ENCODE measurements at regions not wholly inside any gene's neighbourhood (a gene's known extent, or its start where the extent isn't known, plus 50 kb on each side); places are given as distances from the start of the nearest gene placed in this dataset.

GRCh38 chr5:4420681-4421080 is 719.4 kb upstream of the ADAMTS16 start:
- no peak for DNase-seq (ENCODE audit: extremely low read depth, low read depth)

GRCh38 chr5:4422247-4422646 is 717.9 kb upstream of the ADAMTS16 start:
- no peak for DNase-seq (ENCODE audit: extremely low read depth, low read depth)

- DNase-seq (ENCODE audit: extremely low read depth, low read depth) = no peak
Observed at GRCh38 chr5:4424895-4425294, 715.2 kb upstream of the ADAMTS16 start.

GRCh38 chr5:4440536-4440935 is 699.6 kb upstream of the ADAMTS16 start:
- no peak for DNase-seq (ENCODE audit: extremely low read depth, low read depth)

- no peak for DNase-seq (ENCODE audit: extremely low read depth, low read depth)
Observed at GRCh38 chr5:4442221-4442620, 697.9 kb upstream of the ADAMTS16 start.

- no peak for DNase-seq (ENCODE audit: extremely low read depth, low read depth)
Observed at GRCh38 chr5:4447657-4448056, 692.5 kb upstream of the ADAMTS16 start.

- DNase-seq (ENCODE audit: extremely low read depth, low read depth) = no peak
Observed at GRCh38 chr5:4453655-4454054, 686.5 kb upstream of the ADAMTS16 start.

GRCh38 chr5:4479426-4479825 is 660.7 kb upstream of the ADAMTS16 start:
- no peak for DNase-seq (ENCODE audit: extremely low read depth, low read depth)

- no peak for DNase-seq (ENCODE audit: extremely low read depth, low read depth)
Observed at GRCh38 chr5:4480528-4481349, 659.4 kb upstream of the ADAMTS16 start.

- DNase-seq (ENCODE audit: extremely low read depth, low read depth) = no peak
Observed at GRCh38 chr5:4487581-4487980, 652.5 kb upstream of the ADAMTS16 start.

GRCh38 chr5:4511996-4512656 is 628.0 kb upstream of the ADAMTS16 start:
- DNase-seq (ENCODE audit: extremely low read depth, low read depth) = no peak

GRCh38 chr5:4513381-4513780 is 626.7 kb upstream of the ADAMTS16 start:
- no peak for DNase-seq (ENCODE audit: extremely low read depth, low read depth)

GRCh38 chr5:4514067-4514648 is 626.0 kb upstream of the ADAMTS16 start:
- no peak for DNase-seq (ENCODE audit: extremely low read depth, low read depth)

- DNase-seq (ENCODE audit: extremely low read depth, low read depth) = no peak
Observed at GRCh38 chr5:4518903-4519672, 621.0 kb upstream of the ADAMTS16 start.

GRCh38 chr5:4520559-4520958 is 619.6 kb upstream of the ADAMTS16 start:
- no peak for DNase-seq (ENCODE audit: extremely low read depth, low read depth)

GRCh38 chr5:4523038-4523437 is 617.1 kb upstream of the ADAMTS16 start:
- no peak for DNase-seq (ENCODE audit: extremely low read depth, low read depth)

- no peak for DNase-seq (ENCODE audit: extremely low read depth, low read depth)
Observed at GRCh38 chr5:4531756-4532704, 608.1 kb upstream of the ADAMTS16 start.

- DNase-seq (ENCODE audit: extremely low read depth, low read depth) = no peak
Observed at GRCh38 chr5:4532705-4533080, 607.4 kb upstream of the ADAMTS16 start.

GRCh38 chr5:4533457-4534105 is 606.5 kb upstream of the ADAMTS16 start:
- DNase-seq (ENCODE audit: extremely low read depth, low read depth) = no peak

GRCh38 chr5:4537489-4537888 is 602.6 kb upstream of the ADAMTS16 start:
- DNase-seq (ENCODE audit: extremely low read depth, low read depth) = no peak

All from NCI-H460 (cell line).